ENCODE measurements at regions not wholly inside any gene's neighbourhood (a gene's known extent, or its start where the extent isn't known, plus 50 kb on each side); places are given as distances from the start of the nearest gene placed in this dataset.

GRCh38 chr10:20355915-20356314 is 539.7 kb downstream of the PLXDC2 start:
- Histone ChIP-seq H3K4me1 (ENCODE audit: control insufficient read depth in 1 of 2, insufficient read depth in 1 of 2, low read depth in 1 of 2, low read length in 1 of 2) (peaks cover 6% of the 10 kb centered on the region in 2 experiments), H3K27me3 (no peaks in the 10 kb centered on the region), H3K9me3 (no peaks in the 10 kb centered on the region), H3K36me3 (no peaks in the 10 kb centered on the region), H3K4me3 (ENCODE audit: low read depth in 1 of 2, low read length in 1 of 2) (no peak overlapping the region), H3K27ac (no peak overlapping the region)
- TF ChIP-seq CTCF (IDR thresholded peaks at IDR 0.05) = no peak

DNA sequence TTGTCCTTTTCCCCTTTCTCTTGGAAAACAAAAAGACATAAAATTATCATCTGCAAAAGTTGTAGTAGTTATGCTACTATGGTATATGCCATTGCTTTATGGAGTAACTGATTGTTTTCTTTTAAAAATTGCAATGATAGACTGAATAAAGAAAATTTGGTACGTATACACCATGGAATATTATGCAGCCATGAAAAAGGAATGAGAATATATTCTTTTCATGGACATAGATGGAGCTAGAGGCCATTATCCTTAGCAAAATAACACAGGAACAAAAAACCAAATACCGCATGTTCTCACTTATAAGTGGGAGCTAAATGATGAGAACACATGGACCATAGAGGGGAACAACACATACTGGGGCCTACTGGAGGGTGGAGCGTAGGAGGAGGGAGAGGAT is 538.8 kb downstream of the PLXDC2 start:
- peaks cover 13 to 14% of the 10 kb centered on the region in 2 experiments for H3K4me1 ChIP-seq (ENCODE audit: control insufficient read depth in 1 of 2, insufficient read depth in 1 of 2, low read depth in 1 of 2, low read length in 1 of 2)
- no peak overlapping the region for H3K27ac ChIP-seq
- no peaks in the 10 kb centered on the region for H3K36me3 ChIP-seq
- no peak overlapping the region for H3K4me3 ChIP-seq (ENCODE audit: low read depth in 1 of 2, low read length in 1 of 2)
- H3K9me3 ChIP-seq = no peaks in the 10 kb centered on the region
- TF ChIP-seq CTCF (IDR thresholded peaks at IDR 0.05) = no peak
- no peaks in the 10 kb centered on the region for H3K27me3 ChIP-seq

DNA sequence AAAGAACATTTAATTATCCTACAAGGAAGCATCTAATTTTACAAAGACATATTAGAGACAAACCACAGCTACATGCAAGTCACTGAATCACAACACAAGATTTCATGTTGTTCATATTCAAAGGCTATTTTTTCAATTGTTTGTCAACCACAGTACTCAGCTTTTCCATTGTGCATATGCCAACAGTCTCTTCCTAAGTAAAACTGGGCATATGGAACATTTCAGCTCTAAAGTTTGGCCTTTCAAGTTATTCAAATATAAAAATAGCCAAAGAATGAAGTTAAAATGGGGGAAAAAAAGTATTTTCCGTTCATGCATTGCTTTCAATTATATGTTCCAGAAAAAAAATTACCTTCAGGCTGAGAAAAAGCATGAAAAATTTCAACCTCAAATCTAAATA is 537.9 kb downstream of the PLXDC2 start:
- peaks cover 13 to 14% of the 10 kb centered on the region in 2 experiments for H3K4me1 ChIP-seq (ENCODE audit: control insufficient read depth in 1 of 2, insufficient read depth in 1 of 2, low read depth in 1 of 2, low read length in 1 of 2)
- no peaks in the 10 kb centered on the region for H3K27me3 ChIP-seq
- H3K9me3 ChIP-seq = no peaks in the 10 kb centered on the region
- TF ChIP-seq CTCF (IDR thresholded peaks at IDR 0.05) = no peak
- no peak overlapping the region for H3K4me3 ChIP-seq (ENCODE audit: low read depth in 1 of 2, low read length in 1 of 2)
- H3K27ac ChIP-seq = no peak overlapping the region
- no peaks in the 10 kb centered on the region for H3K36me3 ChIP-seq

GRCh38 chr10:20350509-20350908 is 534.3 kb downstream of the PLXDC2 start:
- H3K36me3 ChIP-seq = no peaks in the 10 kb centered on the region
- no peak for TF ChIP-seq CTCF (IDR thresholded peaks at IDR 0.05)
- no peaks in the 10 kb centered on the region for H3K27me3 ChIP-seq
- H3K4me3 ChIP-seq (ENCODE audit: low read depth in 1 of 2, low read length in 1 of 2) = no peak overlapping the region
- peaks cover 13 to 14% of the 10 kb centered on the region in 2 experiments for H3K4me1 ChIP-seq (ENCODE audit: control insufficient read depth in 1 of 2, insufficient read depth in 1 of 2, low read depth in 1 of 2, low read length in 1 of 2)
- H3K27ac ChIP-seq = peak overlapping the region; percentile 58
- no peaks in the 10 kb centered on the region for H3K9me3 ChIP-seq

DNA sequence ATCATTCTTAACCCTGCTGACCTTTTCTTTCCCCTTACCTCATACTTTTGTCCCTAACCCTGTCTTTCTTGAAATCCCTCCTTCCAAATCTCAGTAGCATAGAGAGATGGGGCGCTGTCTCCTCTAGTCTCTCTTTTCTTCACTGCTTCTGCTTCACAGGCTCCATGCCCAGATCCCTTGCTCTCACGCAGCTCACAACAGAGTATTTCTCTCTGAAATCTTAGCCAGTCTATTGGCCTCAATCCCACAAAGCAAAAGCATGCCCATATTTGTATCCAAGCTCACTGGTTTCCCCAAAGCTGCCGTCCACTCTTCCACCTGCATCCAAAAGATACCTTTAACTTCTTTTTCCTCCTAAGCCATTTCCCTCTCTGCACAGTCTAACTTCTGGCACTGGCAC is 526.8 kb downstream of the PLXDC2 start:
- H3K36me3 ChIP-seq = no peaks in the 10 kb centered on the region
- no peaks in the 10 kb centered on the region for H3K27me3 ChIP-seq
- TF ChIP-seq CTCF (IDR thresholded peaks at IDR 0.05) = no peak
- no peak overlapping the region for H3K4me3 ChIP-seq (ENCODE audit: low read depth in 1 of 2, low read length in 1 of 2)
- H3K4me1 ChIP-seq (ENCODE audit: control insufficient read depth in 1 of 2, insufficient read depth in 1 of 2, low read depth in 1 of 2, low read length in 1 of 2) = peaks cover 0 to 4% of the 10 kb centered on the region in 2 experiments
- no peaks in the 10 kb centered on the region for H3K9me3 ChIP-seq
- no peak overlapping the region for H3K27ac ChIP-seq

All from neutrophil (primary cell).